ENCODE measurements at regions not wholly inside any gene's neighbourhood (a gene's known extent, or its start where the extent isn't known, plus 50 kb on each side); places are given as distances from the start of the nearest gene placed in this dataset.

DNA sequence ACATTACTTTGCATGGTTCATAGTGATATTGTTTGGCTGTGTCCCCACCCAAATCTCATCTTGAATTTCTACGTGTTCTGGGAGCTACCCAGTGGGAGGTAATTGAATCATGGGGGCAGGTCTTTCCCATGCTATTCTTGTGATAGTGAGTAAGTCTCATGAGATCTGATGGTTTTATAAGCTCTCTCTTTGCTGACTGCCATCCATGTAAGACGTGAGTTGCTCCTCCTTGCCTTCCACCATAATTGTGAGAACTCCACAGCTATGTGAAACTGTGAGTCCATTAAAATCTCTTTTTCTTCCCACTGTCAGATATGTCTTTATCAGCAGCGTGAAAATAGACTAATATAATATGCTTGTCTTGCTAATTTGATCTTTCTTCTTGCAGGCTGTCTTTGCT is 200.4 kb upstream of the NOX3 start:
- TF ChIP-seq POLR2A (IDR thresholded peaks at IDR 0.05): no peak
- TF ChIP-seq, protein P1, sequence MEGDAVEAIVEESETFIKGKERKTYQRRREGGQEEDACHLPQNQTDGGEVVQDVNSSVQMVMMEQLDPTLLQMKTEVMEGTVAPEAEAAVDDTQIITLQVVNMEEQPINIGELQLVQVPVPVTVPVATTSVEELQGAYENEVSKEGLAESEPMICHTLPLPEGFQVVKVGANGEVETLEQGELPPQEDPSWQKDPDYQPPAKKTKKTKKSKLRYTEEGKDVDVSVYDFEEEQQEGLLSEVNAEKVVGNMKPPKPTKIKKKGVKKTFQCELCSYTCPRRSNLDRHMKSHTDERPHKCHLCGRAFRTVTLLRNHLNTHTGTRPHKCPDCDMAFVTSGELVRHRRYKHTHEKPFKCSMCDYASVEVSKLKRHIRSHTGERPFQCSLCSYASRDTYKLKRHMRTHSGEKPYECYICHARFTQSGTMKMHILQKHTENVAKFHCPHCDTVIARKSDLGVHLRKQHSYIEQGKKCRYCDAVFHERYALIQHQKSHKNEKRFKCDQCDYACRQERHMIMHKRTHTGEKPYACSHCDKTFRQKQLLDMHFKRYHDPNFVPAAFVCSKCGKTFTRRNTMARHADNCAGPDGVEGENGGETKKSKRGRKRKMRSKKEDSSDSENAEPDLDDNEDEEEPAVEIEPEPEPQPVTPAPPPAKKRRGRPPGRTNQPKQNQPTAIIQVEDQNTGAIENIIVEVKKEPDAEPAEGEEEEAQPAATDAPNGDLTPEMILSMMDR (IDR thresholded peaks at IDR 0.05): no peak

Measured in prostate gland (tissue), 2 donors.